ENCODE measurements at regions not wholly inside any gene's neighbourhood (a gene's known extent, or its start where the extent isn't known, plus 50 kb on each side); places are given as distances from the start of the nearest gene placed in this dataset.
A peak's percentile ranks its signal among the peaks of the same experiment; 100 is the strongest.

GRCh38 chr5:68444048-68444447 is 228.5 kb downstream of the PIK3R1 start:
- Histone ChIP-seq H4K20me1 (replicated peaks; ENCODE audit: control insufficient read depth, insufficient read depth, low read length) (no peaks in the 10 kb centered on the region), H3K9ac (ENCODE audit: insufficient read depth in 1 of 2, low read depth in 2 of 2, low read length in 2 of 2) (no peak overlapping the region), H3K9me1 (ENCODE audit: control insufficient read depth, insufficient read depth, low read length) (no peaks in the 10 kb centered on the region), H3K4me2 (ENCODE audit: insufficient read depth, low read length) (no peak overlapping the region), H3K27me3 (ENCODE audit: control insufficient read depth in 2 of 2, insufficient read depth in 2 of 2, low read length in 2 of 2) (no peaks in the 10 kb centered on the region), H3K79me2 (ENCODE audit: control insufficient read depth, insufficient read depth, low read length) (no peaks in the 10 kb centered on the region), H2AFZ (ENCODE audit: low read depth, low read length) (0 out of 2 replicates have a peak overlapping the region, but pooled peaks have one; percentile 21), H3K9me3 (replicated peaks; ENCODE audit: control insufficient read depth, insufficient read depth, low read depth, low read length) (no peaks in the 10 kb centered on the region), H3K4me3 (no peak overlapping the region), H3K36me3 (ENCODE audit: control insufficient read depth, insufficient read depth, low read length) (no peaks in the 10 kb centered on the region), H3K4me1 (replicated peaks in 1 of 2; ENCODE audit: control insufficient read depth in 2 of 2, insufficient read depth in 2 of 2, low read length in 2 of 2) (peaks cover 0 to 7% of the 10 kb centered on the region in 2 experiments; a peak in 2 of 5 replicates), H3K27ac (ENCODE audit: extremely low read depth, low read depth, low read length) (no peak overlapping the region)
- DNase-seq (ENCODE audit: extremely low read depth in 1 of 4, low spot score in 3 of 4) = no peak
- in situ Hi-C loops (cut with MboI) = no loop called here
- WGBS (ENCODE audit: insufficient coverage, low coverage, missing lambda C conversion rate) = 78% methylated on average over 1 of the region's 1 CpG
- POLR2A ChIA-PET = interaction anchor here (2.0 kb wide), 1 partner anchor 11 kb away, joined by 5 read pairs; no protein-coding TSS in a partner anchor
- FAIRE-seq = no peak
- no TSS peak for BruUV-seq (replicated peaks)
- intact Hi-C loops (cut with micrococcal nuclease) = no loop called here
- CTCF ChIA-PET (ENCODE audit: low intra/inter-chr PET ratio) = no interaction called here
- TF ChIP-seq ARID2 (IDR thresholded peaks at IDR 0.05) (no peak), SP2 (IDR thresholded peaks at IDR 0.05; ENCODE audit: extremely low read depth, low read depth, low read length, poor library complexity, severe bottlenecking) (no peak), ZBTB26 (CRISPR knock-in tag; IDR thresholded peaks at IDR 0.05) (no peak), REST (IDR thresholded peaks at IDR 0.05; ENCODE audit: borderline replicate concordance) (no peak), REST (CRISPR knock-in tag; IDR thresholded peaks at IDR 0.05; ENCODE audit: low read depth) (no peak), ZKSCAN8 (CRISPR knock-in tag; IDR thresholded peaks at IDR 0.05) (no peak), CEBPG (CRISPR knock-in tag; IDR thresholded peaks at IDR 0.05) (no peak), CEBPG (tag; conservative IDR thresholded peaks at IDR 0.05 in 1 of 2, IDR thresholded peaks at IDR 0.05 in 1 of 2) (no peak), TRIM24 (IDR thresholded peaks at IDR 0.05) (no peak), MXI1 (IDR thresholded peaks at IDR 0.05; ENCODE audit: low read depth, low read length) (no peak), PCBP1 (IDR thresholded peaks at IDR 0.05; ENCODE audit: low read depth, low read length, poor library complexity, severe bottlenecking) (no peak), ILF3 (IDR thresholded peaks at IDR 0.05; ENCODE audit: borderline replicate concordance) (no peak), TOE1 (IDR thresholded peaks at IDR 0.05; ENCODE audit: borderline replicate concordance) (no peak), TOE1 (CRISPR knock-in tag; IDR thresholded peaks at IDR 0.05; ENCODE audit: borderline replicate concordance, low read depth) (no peak), SAP30 (IDR thresholded peaks at IDR 0.05; ENCODE audit: borderline replicate concordance, insufficient read depth, low read depth, low read length, poor library complexity, severe bottlenecking) (no peak)
- ATAC-seq = no peak

Measured in K562 (cell line).